Fibroblast of villous mesenchyme (primary cell): ENCODE measurements at regions not wholly inside any gene's neighbourhood (a gene's known extent, or its start where the extent isn't known, plus 50 kb on each side); places are given as distances from the start of the nearest gene placed in this dataset.
A peak's percentile ranks its signal among the peaks of the same experiment; 100 is the strongest.
"Not testable (repeated sequence)": the region's sequence is repeated elsewhere in the genome, so short reads cannot be mapped to it uniquely, and the experiment has no call there.

Experiments used
- DNase-seq: peaks from one replicate; pipeline ENCODE4 v3.0.0-alpha.2; 2010; ENCODE audit warnings: low read depth
- H3K4me3 ChIP-seq: 2 replicates; pipeline ENCODE4 v1.5.1; 2011; ENCODE audit warnings: low read depth, mild to moderate bottlenecking, low read length
- CTCF ChIP-seq: IDR thresholded peaks from 2 replicates; pipeline ENCODE4 v1.5.1; 2012; ENCODE audit warnings: low read depth, mild to moderate bottlenecking, low read length; ENCODE audit not compliant: insufficient read depth

- DNase-seq: peak; percentile 85
- no peak overlapping the region for H3K4me3 ChIP-seq
- TF ChIP-seq CTCF: no peak
Measured at GRCh38 chr9:108035487-108035886, 545.9 kb upstream of the KLF4 start.

- no peak for TF ChIP-seq CTCF
- peak; percentile 89 for DNase-seq
- H3K4me3 ChIP-seq: no peak overlapping the region
Measured at GRCh38 chr9:108033976-108034964, 544.7 kb upstream of the KLF4 start.

- DNase-seq, H3K4me3 ChIP-seq: not testable (repeated sequence)
Measured at GRCh38 chr9:108032079-108032478, 542.5 kb upstream of the KLF4 start.

- DNase-seq, H3K4me3 ChIP-seq: not testable (repeated sequence)
Measured at GRCh38 chr9:108031221-108031620, 541.7 kb upstream of the KLF4 start.

- not testable (repeated sequence) for DNase-seq, H3K4me3 ChIP-seq
Measured at GRCh38 chr9:108026718-108027117, 537.1 kb upstream of the KLF4 start.

- TF ChIP-seq CTCF: no peak
- DNase-seq: no peak
- no peak overlapping the region for H3K4me3 ChIP-seq
Measured at GRCh38 chr9:108024604-108025003, 535.0 kb upstream of the KLF4 start.

GRCh38 chr9:108022246-108022935, 532.8 kb upstream of the KLF4 start:
- DNase-seq: no peak
- H3K4me3 ChIP-seq: no peak overlapping the region
- no peak for TF ChIP-seq CTCF

- no peak for DNase-seq
- no peak for TF ChIP-seq CTCF
Measured at GRCh38 chr9:108021096-108021710, 531.6 kb upstream of the KLF4 start.

More at GRCh38 chr9:108021096-108021710, 531.6 kb upstream of the KLF4 start:
- no peak overlapping the region for H3K4me3 ChIP-seq
